MM.1S (cell line): ENCODE measurements at regions not wholly inside any gene's neighbourhood (a gene's known extent, or its start where the extent isn't known, plus 50 kb on each side); places are given as distances from the start of the nearest gene placed in this dataset.
"Not testable (repeated sequence)": the region's sequence is repeated elsewhere in the genome, so short reads cannot be mapped to it uniquely, and the experiment has no call there.

ENCODE experiments used
- CTCF ChIP-seq: fragments of 300-600 bp; sonication (generic); IDR thresholded peaks from 2 replicates; pipeline ENCODE4 v1.5.1; 2016; ENCODE audit warnings: antibody characterized with exemption, low read length, mixed read lengths
- EZH2 ChIP-seq: fragments of 300-600 bp; sonication (generic); optimal IDR thresholded peaks from 2 replicates; pipeline ENCODE3; 2017; ENCODE audit warnings: low read depth, mild to moderate bottlenecking, antibody characterized with exemption, low read length, mixed read lengths

- TF ChIP-seq CTCF, EZH2: not testable (repeated sequence)
These were observed 878.7 kb upstream of the DEFB115 start for GRCh38 chr20:30378721-30379120.
